Panc1 (cell line): ENCODE measurements at regions not wholly inside any gene's neighbourhood (a gene's known extent, or its start where the extent isn't known, plus 50 kb on each side); places are given as distances from the start of the nearest gene placed in this dataset.

Source experiments
- ATAC-seq: fragments of 200-7000 bp; cut with Tn5 transposase; 2 replicates; pipeline ENCODE4 v1.9.1; 2020; ENCODE audit warnings: mild to moderate bottlenecking, moderate library complexity
- BruUV-seq: library from RNA; stranded (reverse); fragments of 400-500 nt; replicated peaks from 2 replicates; lab custom pipeline; 2021; lab: Mats Ljungman, UMichigan
- CTCF ChIA-PET: fragments of 300-600 bp; sonication (Branson Sonifier 250); formaldehyde crosslinking; loops from one replicate; lab custom pipeline; 2022; ENCODE audit warnings: antibody characterized with exemption; lab: Charles Lee
- POLR2A ChIA-PET: fragments of 300-600 bp; sonication (Branson Sonifier 250); formaldehyde crosslinking; loops from one replicate; lab custom pipeline; 2022; ENCODE audit warnings: antibody characterized with exemption; lab: Charles Lee
- DNase-seq: peaks from one replicate; pipeline ENCODE4 v3.0.0-alpha.2; 2010; ENCODE audit warnings: low read depth, low spot score
- H3K27ac ChIP-seq: 2 replicates; pipeline ENCODE4 v1.5.1; 2011; ENCODE audit warnings: mild to moderate bottlenecking, low read length, inconsistent platforms
- H3K27me3 ChIP-seq: fragments of 200-500 bp; sonication (Bioruptor generic); 2 replicates; pipeline ENCODE4 v1.6.0; 2014; ENCODE audit warnings: low read length, inconsistent platforms; ENCODE audit not compliant: control insufficient read depth, insufficient read depth
- H3K36me3 ChIP-seq: fragments of 200-500 bp; sonication (Bioruptor generic); 2 replicates; pipeline ENCODE4 v1.5.1; 2014; ENCODE audit warnings: inconsistent platforms, mild to moderate bottlenecking, low read length, moderate library complexity; ENCODE audit not compliant: control insufficient read depth, insufficient read depth
- H3K4me1 ChIP-seq: 2 replicates; pipeline ENCODE4 v1.5.1; 2011; ENCODE audit warnings: inconsistent platforms, mild to moderate bottlenecking, low read length, moderate library complexity; ENCODE audit not compliant: control insufficient read depth, insufficient read depth
- H3K4me3 ChIP-seq, 2 experiments: 2 replicates each; pipeline ENCODE4 v1.5.1; 2011 to 2012; ENCODE audit warnings: low read depth in 2 of 2, low read length in 2 of 2, mild to moderate bottlenecking in 2 of 2, inconsistent platforms in 1 of 2, moderate library complexity in 1 of 2
- H3K9me3 ChIP-seq: fragments of 200-500 bp; sonication (Bioruptor generic); 2 replicates; pipeline ENCODE4 v1.5.1; 2014; ENCODE audit warnings: low read depth, mild to moderate bottlenecking, inconsistent platforms, low read length, moderate library complexity; ENCODE audit not compliant: control insufficient read depth, insufficient read depth
- POLR2AphosphoS5 ChIP-seq: IDR thresholded peaks from 2 replicates; pipeline ENCODE4 v1.6.1; 2012; ENCODE audit warnings: mild to moderate bottlenecking, low read depth, low read length, moderate library complexity
- SIN3A ChIP-seq: IDR thresholded peaks from 2 replicates; pipeline ENCODE4 v1.6.1; 2012; ENCODE audit warnings: low read depth, mild to moderate bottlenecking, low read length, moderate library complexity, borderline replicate concordance; ENCODE audit not compliant: insufficient read depth
- TCF7L2 ChIP-seq: IDR thresholded peaks from 2 replicates; pipeline ENCODE4 v1.6.1; 2011; ENCODE audit warnings: mild to moderate bottlenecking, low read depth, low read length, inconsistent platforms
- in situ Hi-C: cut with HindIII; loops from 2 replicates; pipeline ENCODE4 v1.10.0; 2016; ENCODE audit warnings: low sequenced_read_pairs, low pct_unique_long_range_greater_than_20kb
- intact Hi-C: fragments of 100-400 bp; cut with micrococcal nuclease; formaldehyde crosslinking; loops from one replicate; pipeline ENCODE4 v1.10.0; 2022; ENCODE audit not compliant: unreplicated experiment
- TF ChIP-seq, protein P1 (sequence below), 2 experiments: IDR thresholded peaks; 2 replicates each; pipeline ENCODE4 v1.6.1; 2011 to 2012; ENCODE audit warnings: low read depth in 2 of 2, control low read depth in 1 of 2, low read length in 1 of 2, mild to moderate bottlenecking in 1 of 2, moderate library complexity in 1 of 2; ENCODE audit not compliant: insufficient read depth in 1 of 2
- TF ChIP-seq, protein P2 (sequence below): fragments of 450-650 bp; IDR thresholded peaks from 2 replicates; pipeline ENCODE4 v1.5.1; 2017; ENCODE audit warnings: mild to moderate bottlenecking

DNA sequence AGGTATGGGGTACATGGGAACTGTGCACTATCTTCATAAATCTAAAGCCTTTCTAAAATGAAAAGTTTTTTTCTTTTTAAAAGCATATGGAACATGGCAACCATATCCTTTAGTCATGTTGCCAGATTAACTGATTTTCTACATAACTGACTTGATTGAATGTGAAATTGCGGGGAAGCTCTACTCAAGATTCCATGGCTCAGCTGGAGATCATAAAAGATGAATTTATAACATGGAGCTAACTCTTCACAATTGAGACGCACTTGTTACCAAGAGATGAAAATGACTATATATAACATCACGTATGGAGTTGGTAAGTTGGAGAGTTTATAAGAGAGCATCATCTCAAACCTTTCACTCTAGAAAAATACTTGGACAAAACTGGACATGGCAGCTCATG lies 190.2 kb upstream of the MYO3A start:
- H3K27me3 ChIP-seq, result no peaks in the 10 kb centered on the region
- ChIA-PET POLR2A (no interaction called here), CTCF (no interaction called here)
- H3K27ac ChIP-seq, result no peak overlapping the region
- intact Hi-C loops, result no loop called here
- no peaks in the 10 kb centered on the region for H3K9me3 ChIP-seq
- DNase-seq, result no peak
- in situ Hi-C loops, result no loop called here
- H3K4me3 ChIP-seq, result no peak overlapping the region
- no peak for ATAC-seq
- H3K36me3 ChIP-seq, result no peaks in the 10 kb centered on the region; the same call in 1 of the 2 replicates
- BruUV-seq, result no TSS peak
- no peak for TF ChIP-seq TCF7L2
- no peaks in the 10 kb centered on the region for H3K4me1 ChIP-seq

DNA sequence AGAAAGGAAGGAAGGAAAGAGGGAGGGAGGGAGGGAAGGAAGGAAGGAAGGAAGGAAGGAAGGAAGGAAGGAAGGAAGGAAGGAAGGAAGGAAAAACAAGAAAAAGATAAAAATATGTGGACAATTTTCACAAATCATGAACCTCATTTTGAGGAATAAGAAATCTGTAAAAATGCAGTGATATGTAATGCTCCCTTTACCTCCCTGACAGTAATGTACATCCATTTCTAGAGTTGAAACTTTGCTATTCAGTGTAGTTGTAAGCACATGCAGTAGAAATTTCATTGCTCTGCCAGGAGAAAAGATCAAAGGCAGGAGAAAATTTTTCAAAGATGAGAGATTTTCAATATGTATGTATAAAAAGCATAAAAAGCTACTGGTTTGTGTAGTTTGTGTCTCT lies 189.5 kb upstream of the MYO3A start:
- Histone ChIP-seq H3K27me3 (no peaks in the 10 kb centered on the region), H3K9me3 (no peaks in the 10 kb centered on the region), H3K4me3 (no peak overlapping the region), H3K4me1 (no peaks in the 10 kb centered on the region), H3K27ac (no peak overlapping the region), H3K36me3 (no peaks in the 10 kb centered on the region; the same call in 1 of the 2 replicates)
- BruUV-seq, result no TSS peak
- POLR2A ChIA-PET, result no interaction called here
- CTCF ChIA-PET, result no interaction called here
- ATAC-seq (no peak), DNase-seq (no peak)
- no peak for TF ChIP-seq TCF7L2
- TF ChIP-seq POLR2AphosphoS5, result no peak
- TF ChIP-seq, protein P1, sequence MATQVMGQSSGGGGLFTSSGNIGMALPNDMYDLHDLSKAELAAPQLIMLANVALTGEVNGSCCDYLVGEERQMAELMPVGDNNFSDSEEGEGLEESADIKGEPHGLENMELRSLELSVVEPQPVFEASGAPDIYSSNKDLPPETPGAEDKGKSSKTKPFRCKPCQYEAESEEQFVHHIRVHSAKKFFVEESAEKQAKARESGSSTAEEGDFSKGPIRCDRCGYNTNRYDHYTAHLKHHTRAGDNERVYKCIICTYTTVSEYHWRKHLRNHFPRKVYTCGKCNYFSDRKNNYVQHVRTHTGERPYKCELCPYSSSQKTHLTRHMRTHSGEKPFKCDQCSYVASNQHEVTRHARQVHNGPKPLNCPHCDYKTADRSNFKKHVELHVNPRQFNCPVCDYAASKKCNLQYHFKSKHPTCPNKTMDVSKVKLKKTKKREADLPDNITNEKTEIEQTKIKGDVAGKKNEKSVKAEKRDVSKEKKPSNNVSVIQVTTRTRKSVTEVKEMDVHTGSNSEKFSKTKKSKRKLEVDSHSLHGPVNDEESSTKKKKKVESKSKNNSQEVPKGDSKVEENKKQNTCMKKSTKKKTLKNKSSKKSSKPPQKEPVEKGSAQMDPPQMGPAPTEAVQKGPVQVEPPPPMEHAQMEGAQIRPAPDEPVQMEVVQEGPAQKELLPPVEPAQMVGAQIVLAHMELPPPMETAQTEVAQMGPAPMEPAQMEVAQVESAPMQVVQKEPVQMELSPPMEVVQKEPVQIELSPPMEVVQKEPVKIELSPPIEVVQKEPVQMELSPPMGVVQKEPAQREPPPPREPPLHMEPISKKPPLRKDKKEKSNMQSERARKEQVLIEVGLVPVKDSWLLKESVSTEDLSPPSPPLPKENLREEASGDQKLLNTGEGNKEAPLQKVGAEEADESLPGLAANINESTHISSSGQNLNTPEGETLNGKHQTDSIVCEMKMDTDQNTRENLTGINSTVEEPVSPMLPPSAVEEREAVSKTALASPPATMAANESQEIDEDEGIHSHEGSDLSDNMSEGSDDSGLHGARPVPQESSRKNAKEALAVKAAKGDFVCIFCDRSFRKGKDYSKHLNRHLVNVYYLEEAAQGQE (IDR thresholded peaks at IDR 0.05; ENCODE audit: insufficient read depth in 1 of 2, low read depth in 2 of 2, low read length in 1 of 2), result no peak
- TF ChIP-seq, protein P2, sequence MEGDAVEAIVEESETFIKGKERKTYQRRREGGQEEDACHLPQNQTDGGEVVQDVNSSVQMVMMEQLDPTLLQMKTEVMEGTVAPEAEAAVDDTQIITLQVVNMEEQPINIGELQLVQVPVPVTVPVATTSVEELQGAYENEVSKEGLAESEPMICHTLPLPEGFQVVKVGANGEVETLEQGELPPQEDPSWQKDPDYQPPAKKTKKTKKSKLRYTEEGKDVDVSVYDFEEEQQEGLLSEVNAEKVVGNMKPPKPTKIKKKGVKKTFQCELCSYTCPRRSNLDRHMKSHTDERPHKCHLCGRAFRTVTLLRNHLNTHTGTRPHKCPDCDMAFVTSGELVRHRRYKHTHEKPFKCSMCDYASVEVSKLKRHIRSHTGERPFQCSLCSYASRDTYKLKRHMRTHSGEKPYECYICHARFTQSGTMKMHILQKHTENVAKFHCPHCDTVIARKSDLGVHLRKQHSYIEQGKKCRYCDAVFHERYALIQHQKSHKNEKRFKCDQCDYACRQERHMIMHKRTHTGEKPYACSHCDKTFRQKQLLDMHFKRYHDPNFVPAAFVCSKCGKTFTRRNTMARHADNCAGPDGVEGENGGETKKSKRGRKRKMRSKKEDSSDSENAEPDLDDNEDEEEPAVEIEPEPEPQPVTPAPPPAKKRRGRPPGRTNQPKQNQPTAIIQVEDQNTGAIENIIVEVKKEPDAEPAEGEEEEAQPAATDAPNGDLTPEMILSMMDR, result no peak
- in situ Hi-C loops (no loop called here), intact Hi-C loops (no loop called here)

DNA sequence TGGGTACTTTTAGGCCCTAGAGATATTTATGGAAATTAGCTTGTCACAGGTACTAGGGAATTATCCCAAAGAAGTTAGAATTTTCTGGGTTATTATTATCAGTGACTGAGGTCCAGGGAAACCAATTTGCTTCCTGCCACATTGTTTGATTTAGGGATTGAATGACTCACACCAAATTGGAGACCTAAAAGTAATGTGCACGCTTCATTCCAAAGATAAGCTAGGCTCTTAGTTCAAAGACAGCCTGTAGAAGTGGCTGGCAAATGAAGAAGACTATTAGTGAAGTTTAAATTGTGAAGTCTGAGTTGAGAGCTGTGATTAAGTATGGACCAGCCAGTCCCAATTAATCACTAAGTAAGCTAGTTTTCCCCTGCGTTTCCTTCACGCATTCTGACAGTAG lies 188.1 kb upstream of the MYO3A start:
- H3K4me3 ChIP-seq, result no peak overlapping the region
- no peaks in the 10 kb centered on the region for H3K27me3 ChIP-seq
- no peak for ATAC-seq
- no peak for DNase-seq
- intact Hi-C loops (no loop called here), in situ Hi-C loops (no loop called here)
- H3K36me3 ChIP-seq, result no peaks in the 10 kb centered on the region; the same call in 1 of the 2 replicates
- ChIA-PET POLR2A (no interaction called here), CTCF (no interaction called here)
- H3K9me3 ChIP-seq, result no peaks in the 10 kb centered on the region
- no peaks in the 10 kb centered on the region for H3K4me1 ChIP-seq
- BruUV-seq, result no TSS peak
- TF ChIP-seq SIN3A, result no peak
- TF ChIP-seq, protein P2, result no peak
- no peak for TF ChIP-seq POLR2AphosphoS5
- no peak for TF ChIP-seq TCF7L2
- TF ChIP-seq, protein P1 (IDR thresholded peaks at IDR 0.05; ENCODE audit: insufficient read depth in 1 of 2, low read depth in 2 of 2, low read length in 1 of 2), result no peak
- H3K27ac ChIP-seq, result no peak overlapping the region
